Right renal cortex interstitium (tissue), 3 donors: ENCODE measurements at regions not wholly inside any gene's neighbourhood (a gene's known extent, or its start where the extent isn't known, plus 50 kb on each side); places are given as distances from the start of the nearest gene placed in this dataset.
"Not testable (repeated sequence)": the region's sequence is repeated elsewhere in the genome, so short reads cannot be mapped to it uniquely, and the experiment has no call there.

Experiments used
- DNase-seq, 3 donors: peaks; one replicate each; pipeline ENCODE4 v3.0.0-alpha.2; 2013; ENCODE audit warnings: low read depth in 3 of 3, low spot score in 2 of 3

- no peak for DNase-seq
Measured at GRCh38 chr2:122255924-122256323, 500.5 kb downstream of the TSN start.

DNA sequence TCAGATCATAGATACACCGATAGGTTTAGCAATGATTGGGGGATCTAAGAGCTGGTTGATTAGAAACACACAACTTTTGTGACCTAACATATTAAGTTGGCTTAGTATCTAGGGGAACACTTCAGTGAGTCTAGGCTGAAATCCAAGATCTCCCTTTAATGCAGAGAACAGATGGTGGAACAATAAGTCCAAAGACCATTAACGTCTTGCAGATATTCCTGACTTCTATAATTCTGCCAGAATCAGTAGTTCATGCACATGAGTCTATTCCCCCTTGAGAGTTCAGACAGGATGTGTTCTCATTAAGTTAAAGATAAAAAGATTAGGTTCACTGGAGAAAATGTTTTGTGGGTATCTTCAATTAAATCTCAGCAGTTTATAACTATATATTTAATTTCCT, 506.5 kb downstream of the TSN start:
- no peak for DNase-seq

DNA sequence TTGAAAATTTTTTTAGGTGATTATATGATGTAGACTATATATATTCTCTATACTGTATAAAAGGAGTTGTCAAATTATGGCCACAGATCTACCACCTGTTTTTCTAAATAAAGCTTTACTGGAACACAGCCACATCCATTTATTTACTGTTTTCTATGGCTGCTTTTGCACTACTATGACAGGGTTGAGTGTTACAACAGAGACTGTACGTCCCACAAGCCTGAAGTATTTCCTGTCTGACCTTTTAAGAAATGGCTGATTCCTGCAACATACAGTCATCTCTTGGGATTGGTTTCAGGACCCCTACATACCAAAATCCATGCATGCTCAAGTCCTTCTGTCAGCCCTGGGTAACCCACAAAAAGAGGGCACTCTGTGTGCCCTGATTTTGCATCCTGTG, 508.3 kb downstream of the TSN start:
- no peak for DNase-seq

GRCh38 chr2:122266636-122267035, 511.2 kb downstream of the TSN start:
- DNase-seq, result peak in 1 of 3 donors; percentile 8

DNA sequence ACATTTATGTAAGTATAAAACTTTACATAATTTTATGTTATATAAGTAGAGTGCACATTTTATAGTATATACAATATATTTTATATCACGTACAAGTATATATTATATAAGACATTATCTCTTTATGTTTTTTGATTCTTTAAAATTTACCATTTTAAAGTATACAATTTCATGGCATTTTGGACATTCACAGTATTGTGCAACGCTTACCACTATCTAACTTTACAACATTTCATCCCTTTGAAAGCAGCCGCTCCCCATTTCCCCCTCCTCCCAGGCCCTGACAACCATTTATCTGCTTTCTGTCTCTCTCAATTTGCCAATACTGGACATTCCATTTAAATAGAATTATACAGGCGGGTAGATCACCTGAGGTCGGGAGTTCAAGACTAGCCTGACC, 512.5 kb downstream of the TSN start:
- DNase-seq, result no peak

DNA sequence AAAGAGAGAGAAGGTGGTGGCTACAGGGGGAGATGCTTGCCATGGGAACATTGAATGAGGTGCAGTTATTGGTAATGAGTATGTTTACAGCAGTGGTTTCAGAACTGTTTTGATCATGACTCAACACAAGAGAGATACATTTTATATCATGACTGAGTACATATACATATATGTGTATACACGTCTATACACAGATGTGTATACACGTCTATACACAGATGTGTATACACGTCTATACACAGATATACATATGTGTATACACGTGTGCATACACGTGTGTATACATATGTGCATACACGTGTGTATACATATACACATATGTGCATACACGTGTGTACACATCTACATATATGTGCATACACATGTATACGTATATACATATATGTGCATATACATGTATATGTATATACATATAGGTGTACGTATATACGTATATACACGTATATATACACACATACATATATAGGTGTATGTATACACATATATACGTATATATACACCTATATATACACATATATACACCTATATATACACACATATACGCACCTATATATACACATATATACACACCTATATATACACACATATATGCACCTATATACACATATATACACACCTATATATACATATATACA, 518.5 kb downstream of the TSN start:
- no peak for DNase-seq

GRCh38 chr2:122277956-122278355, 522.5 kb downstream of the TSN start:
- DNase-seq, result no peak

GRCh38 chr2:122300758-122301157, 545.3 kb downstream of the TSN start:
- no peak for DNase-seq

GRCh38 chr2:122307763-122308162, 552.3 kb downstream of the TSN start:
- peak in 2 of 3 donors; percentile 4 to 10 for DNase-seq

DNA sequence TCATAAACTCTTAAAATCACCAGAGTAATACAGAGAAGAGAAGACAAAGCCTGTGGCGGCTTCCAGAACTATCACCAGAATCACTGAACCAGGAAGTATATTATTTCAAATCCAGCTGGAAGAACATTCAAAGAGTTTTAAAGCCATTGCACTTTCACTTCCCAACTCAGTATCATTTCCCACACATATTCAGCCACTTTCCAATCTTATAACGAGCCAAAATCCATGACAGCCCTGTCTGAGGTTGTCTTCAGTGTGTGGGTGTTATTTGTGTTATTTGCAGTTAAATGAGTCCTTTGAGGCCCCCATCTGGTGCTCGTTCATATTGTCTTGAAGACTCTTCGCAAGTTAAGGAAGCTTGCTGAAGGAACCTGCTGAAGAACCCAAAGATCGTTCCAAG, 559.9 kb downstream of the TSN start:
- no peak for DNase-seq

GRCh38 chr2:122319539-122320132, 564.2 kb downstream of the TSN start:
- no peak for DNase-seq

GRCh38 chr2:122322815-122323214, 567.4 kb downstream of the TSN start:
- DNase-seq, result no peak

GRCh38 chr2:122323927-122324326, 568.5 kb downstream of the TSN start:
- no peak for DNase-seq

DNA sequence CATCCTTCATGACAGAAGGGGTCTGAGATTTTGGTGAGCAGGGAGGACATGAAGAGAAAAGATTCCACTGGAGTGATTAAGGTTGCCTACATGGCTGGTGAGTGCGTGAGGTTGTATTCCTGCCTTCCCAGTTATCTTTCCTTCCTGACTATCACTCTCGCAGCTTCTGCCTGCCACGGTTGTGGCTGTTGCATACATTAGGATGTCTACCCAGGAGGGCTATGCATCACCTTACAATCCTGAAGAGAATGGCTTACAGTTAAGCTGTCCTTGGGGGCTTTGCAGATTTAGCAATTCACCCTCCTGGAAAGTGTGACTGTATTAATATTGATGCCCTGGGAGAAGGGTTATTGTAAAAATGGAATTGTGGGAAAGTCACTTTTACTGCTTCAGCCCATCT, 571.0 kb downstream of the TSN start:
- DNase-seq, result no peak

DNA sequence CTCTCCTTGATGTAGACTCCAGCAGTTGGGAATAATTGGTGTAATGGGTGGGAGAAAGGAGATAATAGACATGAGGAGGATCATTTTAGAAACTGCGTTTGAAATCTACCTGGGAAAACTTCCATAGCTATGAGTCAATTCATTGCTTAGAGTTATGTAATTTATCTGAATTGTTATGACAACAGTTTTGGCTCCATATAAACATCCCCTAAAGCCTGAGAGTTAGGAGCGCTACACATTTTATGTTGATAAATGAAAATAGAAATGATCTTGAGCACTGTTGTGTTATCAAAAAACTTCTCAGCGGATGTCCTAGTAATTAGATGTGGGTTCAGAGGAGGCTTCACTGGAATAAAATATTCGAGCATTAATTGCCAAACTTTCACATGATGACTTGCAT, 573.4 kb downstream of the TSN start:
- no peak for DNase-seq

DNA sequence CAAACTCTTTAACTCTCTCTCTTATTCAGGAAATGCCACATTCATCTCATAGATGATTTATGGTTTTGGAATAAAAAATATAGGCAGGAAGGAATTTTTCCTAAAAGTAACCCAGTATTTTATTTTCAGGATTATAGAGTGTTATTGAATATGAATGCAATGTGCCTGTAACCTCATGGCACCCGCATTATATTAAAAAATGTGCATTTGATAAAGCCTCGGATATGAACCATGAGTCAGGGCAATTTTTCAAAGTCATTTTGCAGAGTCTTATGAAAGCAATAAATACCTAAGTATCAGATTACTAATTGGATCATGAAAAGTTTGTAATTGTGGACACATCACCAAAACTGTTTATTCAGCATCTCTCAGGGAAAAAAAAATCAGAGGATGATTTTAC, 573.8 kb downstream of the TSN start:
- no peak for DNase-seq

GRCh38 chr2:122333932-122334331, 578.5 kb downstream of the TSN start:
- DNase-seq, result no peak

- no peak for DNase-seq
Measured at GRCh38 chr2:122338000-122338399, 582.5 kb downstream of the TSN start.

DNA sequence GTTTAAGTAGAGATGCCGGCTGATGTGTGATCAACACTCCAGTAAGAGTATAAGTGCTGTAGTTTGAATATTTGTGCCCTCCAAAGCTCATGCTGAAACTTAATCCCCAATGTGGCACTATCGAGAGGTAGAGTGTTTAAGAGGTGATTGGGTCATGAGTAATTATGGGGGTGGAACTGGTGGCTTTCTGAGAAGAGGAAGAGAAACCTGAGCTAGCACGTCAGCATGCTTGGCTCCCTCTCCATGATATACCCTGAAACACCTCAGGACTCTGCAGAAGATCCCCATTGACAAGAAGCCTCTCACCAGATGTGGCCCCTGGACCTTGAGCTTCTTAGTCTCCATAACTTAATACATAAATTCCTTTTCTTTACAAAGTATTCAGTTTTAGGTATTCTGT, 584.8 kb downstream of the TSN start:
- DNase-seq, result no peak

DNA sequence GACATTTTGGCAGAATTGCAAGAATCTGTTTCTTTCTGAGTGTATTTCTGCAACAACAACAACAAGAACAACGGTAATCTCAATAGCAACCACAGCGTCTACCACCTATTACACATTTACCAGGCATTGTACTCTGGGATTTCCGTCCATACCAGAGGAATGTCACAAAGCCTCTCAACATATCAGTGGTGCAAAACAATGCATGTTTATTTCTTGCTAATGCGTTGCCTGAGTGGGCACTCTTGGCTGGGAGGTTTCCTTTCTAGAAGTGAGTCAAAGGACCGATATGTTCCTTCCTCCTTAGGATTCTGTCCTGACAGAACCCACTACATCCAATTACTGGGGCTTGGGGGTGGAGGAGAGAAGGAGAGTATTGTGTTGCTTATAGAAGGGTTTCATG, 585.6 kb downstream of the TSN start:
- DNase-seq, result no peak

GRCh38 chr2:122352151-122352550, 596.7 kb downstream of the TSN start:
- DNase-seq, result not testable (repeated sequence)

DNA sequence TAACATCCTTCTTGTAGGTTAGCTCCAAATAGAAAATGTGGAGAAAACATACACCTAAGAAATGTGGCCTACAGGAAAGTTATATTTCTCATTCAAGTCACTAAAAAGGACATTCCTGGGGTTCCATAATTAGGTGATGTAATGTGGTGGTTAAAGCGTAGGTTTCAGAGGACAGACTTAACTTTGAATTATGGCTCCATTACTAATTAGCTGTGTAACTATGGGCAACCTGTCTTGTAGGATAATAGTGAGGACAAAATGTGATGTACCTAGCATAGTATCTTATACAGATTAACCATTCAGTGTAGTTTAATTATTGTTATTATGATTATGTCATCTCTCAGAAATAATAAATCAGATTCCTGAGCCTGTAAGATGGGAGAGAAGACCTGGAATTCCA, 602.5 kb downstream of the TSN start:
- DNase-seq, result no peak

DNA sequence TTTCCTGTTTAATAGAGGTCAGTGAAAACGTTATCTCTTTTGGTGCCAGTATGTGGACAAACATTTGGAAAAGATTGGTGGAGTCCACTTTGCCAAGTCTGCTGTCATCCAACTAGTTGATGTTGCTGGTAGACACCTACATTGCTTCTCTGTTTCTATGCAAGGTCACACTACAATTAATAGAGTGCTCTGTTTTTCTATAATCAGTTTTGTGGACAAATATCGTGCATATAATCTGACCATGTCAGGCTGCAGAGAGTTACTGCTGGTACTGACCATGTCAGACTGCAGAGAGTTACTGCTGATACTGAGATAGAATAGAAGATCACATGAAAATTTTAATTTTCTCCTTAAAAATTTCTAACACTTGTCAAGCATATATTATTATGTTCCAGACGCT, 603.3 kb downstream of the TSN start:
- no peak for DNase-seq
